ENCODE measurements at regions not wholly inside any gene's neighbourhood (a gene's known extent, or its start where the extent isn't known, plus 50 kb on each side); places are given as distances from the start of the nearest gene placed in this dataset.

DNA sequence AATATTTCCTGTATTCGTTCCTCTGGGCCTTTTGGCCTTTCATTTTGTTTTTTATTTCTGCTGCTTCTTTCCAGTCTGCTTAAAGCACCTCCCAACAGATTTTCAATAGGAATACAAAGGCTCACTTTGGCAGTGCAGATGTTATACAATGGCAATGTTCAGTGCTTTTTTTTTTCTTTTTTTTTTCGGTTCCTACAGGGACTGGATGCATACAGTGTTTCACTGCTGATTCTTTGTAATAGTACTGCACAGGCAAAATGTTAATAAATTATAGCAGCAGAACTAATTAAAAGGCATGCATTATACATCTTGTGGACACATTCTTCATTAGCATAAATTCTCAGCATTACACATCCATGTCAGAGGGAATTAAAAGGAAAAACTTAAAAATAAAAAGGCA, 356.6 kb upstream of the C9orf72 start:
- TF ChIP-seq POLR2AphosphoS5 (IDR thresholded peaks at IDR 0.05; ENCODE audit: insufficient read depth, low read depth, low read length) = no peak
- no peak for TF ChIP-seq MAX (IDR thresholded peaks at IDR 0.05; ENCODE audit: insufficient read depth, insufficient read length)
- no peak for TF ChIP-seq JUN (IDR thresholded peaks at IDR 0.05; ENCODE audit: borderline replicate concordance, insufficient read depth, insufficient read length, low read depth)
- TF ChIP-seq MYC (IDR thresholded peaks at IDR 0.05; ENCODE audit: low read depth, low read length) = no peak
- no peak for TF ChIP-seq CTCF (IDR thresholded peaks at IDR 0.05; ENCODE audit: extremely low read depth in 1 of 2, insufficient read depth in 1 of 2, low read depth in 1 of 2, low read length in 2 of 2)
- no peak for TF ChIP-seq FOS (IDR thresholded peaks at IDR 0.05; ENCODE audit: borderline replicate concordance, insufficient read depth, low read length)
- TF ChIP-seq GATA2 (IDR thresholded peaks at IDR 0.05; ENCODE audit: insufficient read depth, insufficient read length, low read depth, low read length) = no peak
- no peak for TF ChIP-seq EZH2 (IDR thresholded peaks at IDR 0.05; ENCODE audit: borderline replicate concordance, low read depth, low read length, severe bottlenecking)
- no peak for TF ChIP-seq POLR2A (IDR thresholded peaks at IDR 0.05; ENCODE audit: low read depth, low read length)
- no TSS peak for BruUV-seq (replicated peaks)
- dilution Hi-C loops (cut with MboI; ENCODE audit: extremely low pct_ligation_motif_present, low sequenced_read_pairs) (no loop called here), intact Hi-C loops (cut with micrococcal nuclease) (no loop called here)
- Histone ChIP-seq H3K9me1 (replicated peaks; ENCODE audit: control insufficient read depth, extremely low read depth, insufficient read depth, low read length) (no peaks in the 10 kb centered on the region), H4K20me1 (replicated peaks; ENCODE audit: control insufficient read depth, extremely low read depth, insufficient read depth, low read length) (no peaks in the 10 kb centered on the region), H3K4me2 (ENCODE audit: insufficient read depth, low read length) (no peak overlapping the region), H2AFZ (ENCODE audit: low read depth, low read length) (no peak overlapping the region), H3K27ac (ENCODE audit: insufficient read depth, low read depth, low read length) (no peak overlapping the region), H3K9me3 (replicated peaks; ENCODE audit: control insufficient read depth, insufficient read depth, low read length) (no peaks in the 10 kb centered on the region), H3K79me2 (ENCODE audit: control insufficient read depth, insufficient read depth, low read length) (no peaks in the 10 kb centered on the region), H3K4me3 (replicated peaks in 1 of 3; ENCODE audit: insufficient read depth in 1 of 3, low read depth in 1 of 3, low read length in 3 of 3) (no peak overlapping the region), H3K27me3 (ENCODE audit: control insufficient read depth in 2 of 2, insufficient read depth in 2 of 2, low read length in 2 of 2) (no peaks in the 10 kb centered on the region), H3K4me1 (ENCODE audit: control insufficient read depth, extremely low read depth, insufficient read depth, low read length) (no peaks in the 10 kb centered on the region), H3K9ac (replicated peaks; ENCODE audit: extremely low read depth, insufficient read depth, low read length) (no peak overlapping the region), H3K36me3 (ENCODE audit: control insufficient read depth in 2 of 2, extremely low read depth in 1 of 2, insufficient read depth in 2 of 2, low read length in 2 of 2) (no peaks in the 10 kb centered on the region)
- ChIA-PET CTCF (no interaction called here), POLR2A (no interaction called here)
- DNase-seq (ENCODE audit: low read depth, low spot score) = no peak
- no peak for FAIRE-seq
